T-cell (primary cell): ENCODE measurements at regions not wholly inside any gene's neighbourhood (a gene's known extent, or its start where the extent isn't known, plus 50 kb on each side); places are given as distances from the start of the nearest gene placed in this dataset.

Experiments
- ATAC-seq, 4 experiments: fragments of 200-7000 bp in 3 of 4; fragments of 150-1000 bp in 1 of 4; cut with Tn5 transposase; replicated peaks in 1 of 4; 1 replicate in 3 of 4; 2 replicates in 1 of 4; pipeline ENCODE4 v1.10.0; 2021; ENCODE audit warnings: moderate library complexity in 3 of 4, mild to moderate bottlenecking in 2 of 4, moderate number of reproducible peaks in 1 of 4
- CTCF ChIA-PET, 2 donors: fragments of 300-600 bp; sonication (Branson Sonifier 250); formaldehyde crosslinking; loops; one replicate each; lab custom pipeline; 2022; ENCODE audit warnings: antibody characterized with exemption in 2 of 2; lab: Charles Lee
- POLR2A ChIA-PET, 2 donors: fragments of 300-600 bp; sonication (Branson Sonifier 250); formaldehyde crosslinking; loops; one replicate each; lab custom pipeline; 2022; ENCODE audit warnings: antibody characterized with exemption in 2 of 2; lab: Charles Lee
- DNase-seq, 35 experiments: peaks; one replicate each; pipeline versions ENCODE4 v3.0.0 to v3.0.0-alpha.2; 2013 to 2023
- H3K27ac ChIP-seq: one replicate; pipeline ENCODE4 v1.5.1; 2013; ENCODE audit warnings: low read length
- H3K27me3 ChIP-seq, 2 experiments: replicated peaks in 1 of 2; 1 replicate in 1 of 2; 2 replicates in 1 of 2; pipeline versions ENCODE4 v1.6.1 to v1.7.0; 2013; ENCODE audit warnings: low read length in 1 of 2, mixed read lengths in 1 of 2; ENCODE audit not compliant: control insufficient read depth in 2 of 2, insufficient read depth in 2 of 2; ENCODE audit errors: extremely low read depth in 1 of 2
- H3K36me3 ChIP-seq, 2 donors: 1 replicate in 1 of 2; 2 replicates in 1 of 2; pipeline versions ENCODE4 v1.6.1 to v1.7.0; 2013; ENCODE audit warnings: low read length in 1 of 2; ENCODE audit not compliant: control insufficient read depth in 2 of 2, insufficient read depth in 1 of 2; ENCODE audit errors: extremely low read depth in 1 of 2
- H3K4me1 ChIP-seq, 2 experiments: 1 replicate in 1 of 2; 2 replicates in 1 of 2; pipeline versions ENCODE4 v1.6.1 to v1.7.0; 2013; ENCODE audit warnings: low read length in 2 of 2, mixed read lengths in 1 of 2; ENCODE audit not compliant: insufficient read depth in 2 of 2, control insufficient read depth in 1 of 2; ENCODE audit errors: extremely low read depth in 1 of 2
- H3K4me3 ChIP-seq, 2 donors: 1 replicate in 1 of 2; 2 replicates in 1 of 2; pipeline versions ENCODE4 v1.5.1 to v1.7.0; 2013; ENCODE audit warnings: mild to moderate bottlenecking in 2 of 2, low read length in 1 of 2, moderate library complexity in 1 of 2; ENCODE audit not compliant: control insufficient read depth in 1 of 2; ENCODE audit errors: extremely low read depth in 1 of 2
- H3K9me3 ChIP-seq: 2 replicates; pipeline ENCODE4 v1.7.0; 2013
- H3K27ac Mint-ChIP-seq, 2 donors: one replicate each; pipeline ENCODE4 v1.8.0; 2020 to 2021; ENCODE audit warnings: mild to moderate bottlenecking in 2 of 2, mixed read lengths in 2 of 2
- H3K27me3 Mint-ChIP-seq, 2 donors: one replicate each; pipeline ENCODE4 v1.8.0; 2021 to 2022; ENCODE audit warnings: mixed read lengths in 2 of 2
- H3K36me3 Mint-ChIP-seq: one replicate; pipeline ENCODE4 v1.8.0; 2021; ENCODE audit warnings: mixed read lengths
- H3K4me1 Mint-ChIP-seq, 3 donors: one replicate each; pipeline ENCODE4 v1.8.0; 2020 to 2022; ENCODE audit warnings: mixed read lengths in 3 of 3, mild to moderate bottlenecking in 1 of 3
- H3K4me3 Mint-ChIP-seq, 3 donors: one replicate each; pipeline ENCODE4 v1.8.0; 2020 to 2022; ENCODE audit warnings: mild to moderate bottlenecking in 3 of 3, mixed read lengths in 3 of 3, moderate library complexity in 3 of 3
- H3K9me3 Mint-ChIP-seq, 3 donors: one replicate each; pipeline ENCODE4 v1.8.0; 2020 to 2022; ENCODE audit warnings: mixed read lengths in 3 of 3
- WGBS: methylation state at CpG from one replicate; pipeline ENCODE4 v1.1.5; 2013; ENCODE audit warnings: missing lambda C conversion rate; ENCODE audit not compliant: insufficient coverage; 5-methylcytosine and 5-hydroxymethylcytosine counted together

DNA sequence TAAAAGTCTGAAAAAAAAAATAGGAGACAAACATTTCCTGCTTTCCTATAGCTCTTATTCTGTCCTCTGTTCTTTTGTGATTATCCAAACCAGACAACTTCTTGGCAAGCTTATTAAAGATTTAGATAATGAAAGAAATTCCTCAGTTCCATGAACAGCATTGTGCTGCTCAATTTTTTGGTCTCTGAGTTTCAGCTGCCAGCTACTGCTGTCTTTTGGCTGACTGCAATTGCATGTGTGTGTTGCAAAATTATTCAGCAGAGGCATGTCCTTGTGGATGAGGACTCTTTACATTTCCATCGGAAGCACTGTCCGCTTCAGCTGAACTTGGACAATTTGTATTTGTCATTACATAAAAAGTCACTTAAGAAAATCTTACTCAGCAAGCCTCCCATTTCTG, 397.3 kb upstream of the RASGRP1 start:
- H3K27ac Mint-ChIP-seq, result no peak overlapping the region
- no peak overlapping the region for H3K4me3 Mint-ChIP-seq
- POLR2A ChIA-PET, result no interaction called here
- H3K4me1 Mint-ChIP-seq, result no peaks in the 10 kb centered on the region
- Histone ChIP-seq H3K36me3 (no peaks in the 10 kb centered on the region), H3K4me3 (no peak overlapping the region), H3K27ac (no peak overlapping the region), H3K4me1 (no peaks in the 10 kb centered on the region), H3K9me3 (no peaks in the 10 kb centered on the region), H3K27me3 (no peaks in the 10 kb centered on the region)
- CTCF ChIA-PET, result no interaction called here
- no peaks in the 10 kb centered on the region for H3K36me3 Mint-ChIP-seq
- H3K27me3 Mint-ChIP-seq, result no peaks in the 10 kb centered on the region
- 100% methylated on average over 1 of the region's 2 CpGs for WGBS
- DNase-seq, result no peak
- no peak for ATAC-seq
- no peaks in the 10 kb centered on the region for H3K9me3 Mint-ChIP-seq

DNA sequence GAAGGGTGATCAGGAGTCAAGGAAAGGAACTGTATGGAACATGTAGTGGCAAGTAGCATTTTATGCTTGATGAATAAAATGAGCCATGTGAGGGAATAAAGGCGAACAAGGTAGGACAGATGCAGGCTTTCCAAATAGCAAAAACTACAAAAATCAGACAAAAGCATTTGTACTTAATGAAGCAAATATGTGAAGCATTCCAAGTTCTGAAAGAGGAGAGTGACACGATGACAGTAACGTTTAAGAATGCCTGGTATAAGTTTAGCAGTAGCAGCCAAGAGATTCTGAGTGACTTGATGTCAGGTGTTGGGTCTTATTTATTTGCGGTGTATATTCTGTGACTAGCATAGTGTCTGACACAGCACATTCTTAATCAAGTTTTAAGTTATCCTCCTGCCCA, 408.2 kb upstream of the RASGRP1 start:
- Histone ChIP-seq H3K27me3 (no peaks in the 10 kb centered on the region), H3K36me3 (no peaks in the 10 kb centered on the region), H3K9me3 (no peaks in the 10 kb centered on the region), H3K4me3 (no peak overlapping the region), H3K4me1 (no peaks in the 10 kb centered on the region), H3K27ac (no peak overlapping the region)
- Mint-ChIP-seq H3K27ac (no peak overlapping the region), H3K27me3 (peaks cover 2 to 3% of the 10 kb centered on the region in 2 donors), H3K9me3 (peaks cover 5 to 12% (median 12%) of the 10 kb centered on the region in 3 donors), H3K4me1 (no peaks in the 10 kb centered on the region), H3K4me3 (no peak overlapping the region), H3K36me3 (no peaks in the 10 kb centered on the region)
- ChIA-PET POLR2A (no interaction called here), CTCF (no interaction called here)
- WGBS, result 83% methylated on average over 2 of the region's 4 CpGs
- no peak for DNase-seq
- no peak for ATAC-seq

DNA sequence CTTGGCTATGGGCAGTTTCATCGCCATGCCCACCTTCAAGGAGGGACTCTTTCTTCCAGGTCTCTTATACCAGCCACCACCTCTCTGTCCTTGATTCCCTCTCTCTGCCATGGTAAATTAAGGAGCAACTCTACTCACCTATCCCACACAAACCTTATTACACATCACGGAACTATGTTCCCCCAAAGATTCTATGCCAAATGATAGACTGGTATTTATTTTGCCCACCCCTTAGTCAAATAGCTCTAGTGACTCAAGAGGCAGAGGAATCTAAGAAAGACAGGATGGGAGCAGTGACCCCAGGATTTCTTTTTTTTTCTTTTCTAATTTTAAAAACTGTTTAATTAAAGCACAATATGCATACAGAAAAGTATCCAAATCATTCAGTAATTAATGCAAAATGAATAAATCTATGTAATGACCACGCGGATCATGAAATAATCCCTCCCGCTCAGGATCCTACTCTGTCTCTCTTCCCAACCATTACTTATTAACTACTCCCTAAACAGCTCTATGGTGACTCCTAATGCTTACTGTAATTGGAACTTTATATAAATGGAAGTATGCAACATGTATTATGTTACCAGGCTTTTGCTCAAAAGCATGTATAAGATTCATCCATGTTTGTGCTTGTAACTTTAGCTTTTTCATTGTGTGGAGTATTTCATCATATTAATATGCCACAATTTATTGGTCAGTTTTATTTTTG, 410.8 kb upstream of the RASGRP1 start:
- Mint-ChIP-seq H3K27me3 (peaks cover 3% of the 10 kb centered on the region in 2 donors), H3K27ac (no peak overlapping the region), H3K9me3 (peaks cover 9 to 25% (median 12%) of the 10 kb centered on the region in 3 donors), H3K36me3 (no peaks in the 10 kb centered on the region), H3K4me1 (no peaks in the 10 kb centered on the region), H3K4me3 (no peak overlapping the region)
- POLR2A ChIA-PET, result no interaction called here
- Histone ChIP-seq H3K4me3 (no peak overlapping the region), H3K27me3 (no peaks in the 10 kb centered on the region), H3K9me3 (no peaks in the 10 kb centered on the region), H3K27ac (no peak overlapping the region), H3K36me3 (no peaks in the 10 kb centered on the region), H3K4me1 (no peaks in the 10 kb centered on the region)
- no peak for ATAC-seq
- WGBS, result 86% methylated on average over 1 of the region's 5 CpGs
- CTCF ChIA-PET, result no interaction called here
- DNase-seq, result no peak

DNA sequence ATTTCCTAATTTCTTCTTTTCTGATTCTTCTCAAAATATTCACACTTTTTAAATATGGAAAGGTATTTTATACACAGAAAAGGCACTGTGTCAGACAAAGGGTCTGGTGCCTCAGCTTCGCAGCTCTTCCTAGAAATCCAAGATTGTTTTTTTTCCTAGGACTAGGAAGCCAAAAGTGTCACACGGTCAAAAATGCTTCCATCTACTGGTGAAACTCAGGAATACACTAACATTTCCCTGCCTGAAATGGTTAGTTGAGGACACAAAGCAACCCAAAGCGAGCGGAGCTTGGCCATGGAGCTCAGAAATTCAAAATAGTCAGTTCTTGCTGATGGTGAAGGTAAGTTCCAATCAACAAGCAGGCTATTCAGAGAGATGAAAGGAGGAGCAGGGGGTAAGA, 426.5 kb upstream of the RASGRP1 start:
- H3K27ac ChIP-seq, result no peak overlapping the region
- ChIA-PET CTCF (no interaction called here), POLR2A (no interaction called here)
- H3K4me3 ChIP-seq, result no peak overlapping the region
- peaks cover 9 to 10% of the 10 kb centered on the region in 2 donors for H3K27me3 Mint-ChIP-seq
- ATAC-seq (no peak), DNase-seq (no peak)
- no peaks in the 10 kb centered on the region for H3K36me3 ChIP-seq
- no peak overlapping the region for H3K4me3 Mint-ChIP-seq
- H3K9me3 Mint-ChIP-seq, result no peaks in the 10 kb centered on the region
- H3K4me1 ChIP-seq, result no peaks in the 10 kb centered on the region
- H3K27me3 ChIP-seq, result no peaks in the 10 kb centered on the region
- H3K36me3 Mint-ChIP-seq, result no peaks in the 10 kb centered on the region
- H3K27ac Mint-ChIP-seq, result no peak overlapping the region
- no CpG with 5 or more reads among the region's 4 CpGs for WGBS
- peaks cover 2% of the 10 kb centered on the region for H3K9me3 ChIP-seq
- no peaks in the 10 kb centered on the region for H3K4me1 Mint-ChIP-seq

DNA sequence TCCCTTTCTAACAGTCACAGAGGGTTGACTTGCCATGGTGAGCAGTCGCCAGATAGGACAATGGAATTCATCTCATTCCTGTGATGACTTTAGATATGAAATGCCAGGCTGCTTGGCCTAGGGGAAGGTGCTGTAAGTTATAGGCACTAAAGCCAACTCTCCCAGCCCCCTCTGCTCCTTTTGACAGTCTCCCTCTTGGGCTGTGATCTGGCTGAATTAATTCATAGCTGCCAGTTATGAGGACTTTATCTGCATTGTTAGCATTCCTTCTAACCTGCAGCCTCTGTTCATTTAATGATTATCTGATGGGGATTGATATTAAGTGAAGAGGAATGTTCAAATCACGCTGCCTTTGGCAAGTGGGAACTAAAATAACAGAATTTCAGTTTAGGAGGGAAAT, 427.1 kb upstream of the RASGRP1 start:
- no peaks in the 10 kb centered on the region for H3K27me3 ChIP-seq

DNA sequence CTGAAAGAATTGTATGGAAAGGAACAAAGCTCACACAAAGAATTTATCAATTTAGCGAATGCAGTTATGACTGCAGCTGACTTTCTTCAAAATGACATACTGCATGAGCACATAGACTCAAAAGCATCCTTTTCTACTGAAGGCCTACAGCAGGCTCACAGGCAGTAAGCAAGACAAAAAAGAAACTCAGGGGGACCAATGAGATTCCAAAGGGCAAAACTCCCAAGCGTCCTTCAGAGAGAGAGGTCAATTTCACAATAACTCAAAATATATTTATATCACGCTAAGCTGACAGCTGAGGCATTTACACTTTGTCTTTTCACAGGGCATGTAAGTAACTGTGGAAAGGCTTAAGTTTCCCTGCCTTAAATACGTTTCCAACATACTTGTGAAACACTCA, 427.9 kb upstream of the RASGRP1 start:
- no peaks in the 10 kb centered on the region for H3K9me3 Mint-ChIP-seq
- H3K4me1 Mint-ChIP-seq, result no peaks in the 10 kb centered on the region
- CTCF ChIA-PET, result no interaction called here
- no peak overlapping the region for H3K27ac Mint-ChIP-seq
- Histone ChIP-seq H3K27me3 (no peaks in the 10 kb centered on the region), H3K36me3 (no peaks in the 10 kb centered on the region), H3K4me1 (no peaks in the 10 kb centered on the region), H3K27ac (no peak overlapping the region), H3K9me3 (peaks cover 2% of the 10 kb centered on the region), H3K4me3 (no peak overlapping the region)
- no peaks in the 10 kb centered on the region for H3K36me3 Mint-ChIP-seq
- no peak for ATAC-seq
- 88% methylated on average over 1 of the region's 4 CpGs for WGBS
- H3K27me3 Mint-ChIP-seq, result peaks cover 9 to 17% of the 10 kb centered on the region in 2 donors
- no peak overlapping the region for H3K4me3 Mint-ChIP-seq
- POLR2A ChIA-PET, result no interaction called here
- no peak for DNase-seq

More for the DNA sequence above, 427.1 kb upstream of the RASGRP1 start:
- ChIA-PET CTCF (no interaction called here), POLR2A (no interaction called here)
- Mint-ChIP-seq H3K27me3 (peaks cover 10 to 14% of the 10 kb centered on the region in 2 donors), H3K4me1 (no peaks in the 10 kb centered on the region), H3K9me3 (no peaks in the 10 kb centered on the region), H3K36me3 (no peaks in the 10 kb centered on the region), H3K4me3 (no peak overlapping the region), H3K27ac (no peak overlapping the region)
- H3K4me1 ChIP-seq, result no peaks in the 10 kb centered on the region
- ATAC-seq, result no peak
- no peak for DNase-seq
- no peak overlapping the region for H3K4me3 ChIP-seq
- peaks cover 2% of the 10 kb centered on the region for H3K9me3 ChIP-seq
- no CpG with 5 or more reads among the region's 2 CpGs for WGBS
- H3K27ac ChIP-seq, result no peak overlapping the region
- no peaks in the 10 kb centered on the region for H3K36me3 ChIP-seq

DNA sequence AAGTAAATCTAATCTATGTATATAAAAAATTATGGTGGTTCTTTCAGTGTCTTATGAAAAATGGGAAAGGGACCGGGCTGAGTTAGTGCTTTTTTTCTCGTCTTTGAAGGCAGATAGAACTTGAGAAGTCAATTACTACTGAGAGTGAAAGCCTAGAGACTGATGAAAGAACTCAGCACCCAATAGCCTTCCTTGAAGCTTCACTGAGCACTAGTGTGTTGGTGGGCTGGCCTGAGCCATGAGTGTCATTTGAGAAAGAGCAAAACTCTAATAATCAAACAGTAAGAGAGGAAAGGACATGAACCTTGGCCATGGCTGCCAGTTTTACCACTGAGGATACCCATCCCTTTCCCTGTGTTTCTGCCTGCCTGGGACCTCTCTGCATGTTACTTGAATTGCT, 428.3 kb upstream of the RASGRP1 start:
- Mint-ChIP-seq H3K9me3 (no peaks in the 10 kb centered on the region), H3K4me1 (no peaks in the 10 kb centered on the region), H3K27ac (no peak overlapping the region), H3K27me3 (peaks cover 8 to 17% of the 10 kb centered on the region in 2 donors), H3K36me3 (no peaks in the 10 kb centered on the region), H3K4me3 (no peak overlapping the region)
- H3K27ac ChIP-seq, result no peak overlapping the region
- DNase-seq, result no peak
- WGBS, result 60% methylated on average over 1 of the region's 2 CpGs
- H3K4me3 ChIP-seq, result no peak overlapping the region
- no peak for ATAC-seq
- ChIA-PET POLR2A (no interaction called here), CTCF (no interaction called here)
- H3K4me1 ChIP-seq, result no peaks in the 10 kb centered on the region
- H3K9me3 ChIP-seq, result peaks cover 2% of the 10 kb centered on the region
- H3K27me3 ChIP-seq, result no peaks in the 10 kb centered on the region
- no peaks in the 10 kb centered on the region for H3K36me3 ChIP-seq
